Activated T-cell treated with anti-CD3 and anti-CD28 coated beads, Interleukin-2, amount 50 U/mL, for 4 hours (primary cell): ENCODE measurements at regions not wholly inside any gene's neighbourhood (a gene's known extent, or its start where the extent isn't known, plus 50 kb on each side); places are given as distances from the start of the nearest gene placed in this dataset.
A peak's percentile ranks its signal among the peaks of the same experiment; 100 is the strongest.
"Not testable (repeated sequence)": the region's sequence is repeated elsewhere in the genome, so short reads cannot be mapped to it uniquely, and the experiment has no call there.

Source experiments
- ATAC-seq, 2 donors: fragments of 200-7000 bp; cut with Tn5 transposase; one replicate each; pipeline ENCODE4 v1.10.0; 2021
- DNase-seq: peaks from one replicate; pipeline ENCODE4 v3.0.0-alpha.2; 2020
- H3K27me3 Mint-ChIP-seq: one replicate; pipeline ENCODE4 v1.8.0; 2021; ENCODE audit warnings: low read depth, mixed read lengths
- H3K36me3 Mint-ChIP-seq: one replicate; pipeline ENCODE4 v1.8.0; 2022; ENCODE audit warnings: mixed read lengths; ENCODE audit not compliant: insufficient read depth
- H3K4me1 Mint-ChIP-seq: one replicate; pipeline ENCODE4 v1.8.0; 2021; ENCODE audit warnings: low read depth, mixed read lengths
- H3K4me3 Mint-ChIP-seq: one replicate; pipeline ENCODE4 v1.8.0; 2021; ENCODE audit warnings: mild to moderate bottlenecking, moderate library complexity, mixed read lengths
- H3K9me3 Mint-ChIP-seq: one replicate; pipeline ENCODE4 v1.8.0; 2021; ENCODE audit warnings: mixed read lengths

GRCh38 chr6:5906842-5907241, 99.9 kb downstream of the NRN1 start:
- Mint-ChIP-seq H3K9me3 (no peaks in the 10 kb centered on the region), H3K4me1 (no peaks in the 10 kb centered on the region), H3K4me3 (no peak overlapping the region), H3K27me3 (no peaks in the 10 kb centered on the region), H3K36me3 (peaks cover 2% of the 10 kb centered on the region)
- no peak for ATAC-seq
- DNase-seq = no peak

GRCh38 chr6:5906340-5906670, 100.4 kb downstream of the NRN1 start:
- H3K27me3 Mint-ChIP-seq = no peaks in the 10 kb centered on the region
- ATAC-seq (no peak), DNase-seq (no peak)
- no peaks in the 10 kb centered on the region for H3K9me3 Mint-ChIP-seq
- H3K4me1 Mint-ChIP-seq = no peaks in the 10 kb centered on the region
- H3K36me3 Mint-ChIP-seq = peaks cover 2% of the 10 kb centered on the region
- H3K4me3 Mint-ChIP-seq = no peak overlapping the region

GRCh38 chr6:5905431-5906339, 101.0 kb downstream of the NRN1 start:
- no peak for DNase-seq
- no peak for ATAC-seq
- Mint-ChIP-seq H3K4me1 (no peaks in the 10 kb centered on the region), H3K36me3 (no peaks in the 10 kb centered on the region), H3K4me3 (no peak overlapping the region), H3K9me3 (no peaks in the 10 kb centered on the region), H3K27me3 (no peaks in the 10 kb centered on the region)

- Mint-ChIP-seq H3K4me1 (no peaks in the 10 kb centered on the region), H3K4me3 (no peak overlapping the region), H3K9me3 (no peaks in the 10 kb centered on the region), H3K27me3 (no peaks in the 10 kb centered on the region), H3K36me3 (no peaks in the 10 kb centered on the region)
- ATAC-seq (no peak), DNase-seq (no peak)
These were observed 102.2 kb downstream of the NRN1 start for GRCh38 chr6:5904532-5904931.

DNA sequence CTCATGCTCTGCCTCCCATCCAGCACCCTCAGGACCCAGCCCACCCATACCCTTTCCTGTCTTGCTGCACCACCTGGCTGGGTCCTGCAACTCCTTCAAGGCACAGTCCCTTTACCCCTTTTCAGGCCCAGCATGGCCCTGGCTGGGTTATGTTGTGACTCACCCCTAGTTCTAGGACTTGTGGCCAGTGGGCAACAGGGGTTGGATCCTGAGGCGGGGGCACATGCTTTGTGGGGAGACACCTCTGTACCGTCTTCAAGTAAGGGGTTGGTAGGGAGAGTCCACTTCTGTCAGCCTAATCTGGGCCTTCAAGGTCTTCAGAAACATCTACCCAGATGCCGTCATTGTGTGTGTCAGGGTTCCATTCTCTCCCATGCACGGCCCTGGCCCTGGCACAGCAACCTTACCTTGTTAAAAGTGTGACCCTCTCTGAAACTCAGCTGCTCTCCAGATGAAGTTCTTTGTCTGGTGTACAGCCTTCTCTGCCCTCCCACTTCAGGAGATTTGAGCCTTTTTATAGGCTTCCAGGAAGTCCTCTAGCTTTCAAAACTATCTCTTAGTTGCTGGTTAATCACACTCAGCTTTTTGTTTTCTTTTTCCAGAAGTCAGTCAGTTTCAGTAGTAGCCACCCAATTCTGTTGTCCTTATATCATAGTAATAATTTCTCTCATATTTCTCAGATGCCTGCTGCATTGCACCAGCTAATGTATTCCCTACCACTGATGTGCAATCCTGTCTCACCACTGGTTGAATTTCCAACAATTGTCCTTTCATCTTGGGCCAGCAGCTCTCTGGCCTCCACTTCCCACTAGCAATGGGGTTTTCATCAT, 107.3 kb downstream of the NRN1 start:
- Mint-ChIP-seq H3K27me3 (no peaks in the 10 kb centered on the region), H3K4me1 (no peaks in the 10 kb centered on the region), H3K9me3 (no peaks in the 10 kb centered on the region), H3K4me3 (no peak overlapping the region), H3K36me3 (no peaks in the 10 kb centered on the region)
- ATAC-seq (no peak), DNase-seq (no peak)

DNA sequence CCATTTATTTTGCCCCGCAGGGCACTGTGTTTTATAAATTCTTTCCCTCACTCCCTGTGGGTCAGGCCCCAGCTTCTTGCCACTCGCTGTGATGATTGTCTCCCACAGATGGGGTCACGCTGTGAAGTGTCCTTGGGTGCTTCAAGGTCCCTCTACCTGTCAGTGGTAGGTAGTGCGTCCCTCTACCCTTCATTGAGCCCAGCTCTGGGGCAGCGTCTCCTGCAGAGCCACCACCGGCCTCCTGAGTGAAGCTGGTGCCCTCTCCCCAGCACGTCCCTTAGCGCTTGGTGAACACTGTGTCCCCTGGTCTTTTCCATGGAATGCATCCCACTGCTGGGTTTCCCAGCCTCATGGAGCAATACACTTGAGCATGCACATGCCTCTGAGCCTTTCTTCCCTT, 108.2 kb downstream of the NRN1 start:
- Mint-ChIP-seq H3K4me1 (no peaks in the 10 kb centered on the region), H3K9me3 (no peaks in the 10 kb centered on the region), H3K27me3 (no peaks in the 10 kb centered on the region), H3K36me3 (no peaks in the 10 kb centered on the region), H3K4me3 (no peak overlapping the region)
- DNase-seq (no peak), ATAC-seq (no peak)

- H3K4me1 Mint-ChIP-seq = no peaks in the 10 kb centered on the region
- H3K27me3 Mint-ChIP-seq = no peaks in the 10 kb centered on the region
- no peaks in the 10 kb centered on the region for H3K36me3 Mint-ChIP-seq
- ATAC-seq = no peak
- no peaks in the 10 kb centered on the region for H3K9me3 Mint-ChIP-seq
- no peak for DNase-seq
- no peak overlapping the region for H3K4me3 Mint-ChIP-seq
These were observed 108.6 kb downstream of the NRN1 start for GRCh38 chr6:5898102-5898501.

DNA sequence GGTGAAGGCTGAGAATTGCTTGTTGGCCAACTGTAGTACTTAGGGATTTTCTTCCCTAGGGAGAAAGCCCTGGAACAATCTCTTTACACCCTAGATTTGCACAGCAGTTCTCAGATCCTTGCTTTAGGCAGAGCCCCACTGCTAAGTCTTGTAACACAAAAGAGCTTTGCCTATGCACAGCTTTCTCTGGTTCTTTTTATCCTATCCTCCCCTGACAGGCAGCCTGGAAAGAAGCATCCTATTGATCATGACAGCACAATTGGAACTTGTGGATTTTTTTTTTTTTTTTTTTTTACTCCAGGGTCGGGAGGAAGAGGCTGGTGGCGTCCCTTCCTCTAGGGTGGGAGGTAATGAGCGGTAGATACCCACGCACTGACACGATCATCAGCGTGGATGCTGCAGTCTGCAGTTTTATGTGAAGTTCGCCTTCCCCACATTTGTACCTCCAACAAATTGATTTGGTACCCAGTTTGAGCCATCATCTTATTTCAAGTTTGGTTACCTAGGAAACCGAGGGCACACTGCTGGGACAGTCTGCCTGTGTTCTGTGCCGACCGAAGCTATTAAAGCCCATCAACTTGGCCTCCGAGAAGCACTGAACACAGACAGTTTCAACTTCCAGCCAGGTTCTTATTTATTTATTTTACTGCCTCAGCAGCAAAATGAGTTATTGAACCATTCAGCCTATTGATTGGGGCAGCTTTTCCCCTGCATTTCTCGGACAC, 110.1 kb downstream of the NRN1 start:
- ATAC-seq = no peak
- peaks cover 4% of the 10 kb centered on the region for H3K27me3 Mint-ChIP-seq

DNA sequence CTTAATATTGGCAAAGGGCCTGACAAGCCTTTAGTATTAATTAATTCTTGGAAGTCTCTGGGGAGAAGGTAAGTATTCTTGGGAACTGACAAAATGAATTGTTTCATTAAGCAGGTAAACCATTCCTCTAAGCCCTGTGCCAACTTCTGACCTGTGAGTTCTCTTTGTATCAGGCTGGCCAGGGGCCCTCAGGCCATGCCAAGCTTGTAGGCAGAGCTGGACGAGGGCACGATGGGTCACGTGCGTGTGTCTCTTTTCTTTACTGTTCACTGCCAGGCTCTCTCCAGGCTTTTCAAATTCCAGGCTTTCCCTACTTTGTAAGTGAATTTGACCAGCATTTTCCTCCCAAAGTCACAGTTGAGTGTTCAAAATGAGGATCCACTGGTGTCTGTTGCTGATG, 112.4 kb downstream of the NRN1 start:
- Mint-ChIP-seq H3K9me3 (no peaks in the 10 kb centered on the region), H3K27me3 (peaks cover 4% of the 10 kb centered on the region)

More for the DNA sequence above, 110.1 kb downstream of the NRN1 start:
- Mint-ChIP-seq H3K4me3 (no peak overlapping the region), H3K36me3 (no peaks in the 10 kb centered on the region), H3K4me1 (peaks cover 9% of the 10 kb centered on the region), H3K9me3 (no peaks in the 10 kb centered on the region)
- no peak for DNase-seq

GRCh38 chr6:5893295-5893694, 113.4 kb downstream of the NRN1 start:
- Mint-ChIP-seq H3K36me3 (no peaks in the 10 kb centered on the region), H3K4me3 (no peak overlapping the region), H3K27me3 (peaks cover 4% of the 10 kb centered on the region), H3K9me3 (no peaks in the 10 kb centered on the region), H3K4me1 (peaks cover 9% of the 10 kb centered on the region)
- DNase-seq (no peak), ATAC-seq (no peak)

More for the DNA sequence above, 112.4 kb downstream of the NRN1 start:
- H3K4me1 Mint-ChIP-seq = peaks cover 9% of the 10 kb centered on the region
- H3K4me3 Mint-ChIP-seq = no peak overlapping the region
- DNase-seq = no peak
- no peak for ATAC-seq
- no peaks in the 10 kb centered on the region for H3K36me3 Mint-ChIP-seq

DNA sequence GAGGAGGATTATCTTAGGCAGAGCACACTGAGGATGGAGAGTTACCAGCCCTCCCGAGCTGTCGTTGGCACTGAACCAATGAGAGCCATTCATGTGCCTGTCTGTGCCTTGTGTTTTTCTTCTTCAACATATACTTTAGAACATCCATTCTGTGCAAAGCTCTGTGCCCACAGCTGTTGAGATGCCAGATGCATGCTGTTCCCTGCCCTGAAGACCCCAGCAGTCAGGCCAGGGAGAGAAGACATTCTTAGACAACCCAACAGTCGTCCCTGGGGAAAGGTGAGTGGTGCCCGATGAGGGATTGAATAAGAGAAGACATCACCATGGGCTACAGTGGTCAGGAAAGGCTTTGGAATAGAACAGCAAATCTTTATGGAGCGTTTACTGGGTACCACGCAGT, 114.1 kb downstream of the NRN1 start:
- H3K27me3 Mint-ChIP-seq = peaks cover 4% of the 10 kb centered on the region
- no peak for DNase-seq
- peak overlapping the region; percentile 91 for H3K4me3 Mint-ChIP-seq
- no peaks in the 10 kb centered on the region for H3K36me3 Mint-ChIP-seq
- ATAC-seq = no peak
- peaks cover 9% of the 10 kb centered on the region for H3K4me1 Mint-ChIP-seq
- H3K9me3 Mint-ChIP-seq = no peaks in the 10 kb centered on the region

DNA sequence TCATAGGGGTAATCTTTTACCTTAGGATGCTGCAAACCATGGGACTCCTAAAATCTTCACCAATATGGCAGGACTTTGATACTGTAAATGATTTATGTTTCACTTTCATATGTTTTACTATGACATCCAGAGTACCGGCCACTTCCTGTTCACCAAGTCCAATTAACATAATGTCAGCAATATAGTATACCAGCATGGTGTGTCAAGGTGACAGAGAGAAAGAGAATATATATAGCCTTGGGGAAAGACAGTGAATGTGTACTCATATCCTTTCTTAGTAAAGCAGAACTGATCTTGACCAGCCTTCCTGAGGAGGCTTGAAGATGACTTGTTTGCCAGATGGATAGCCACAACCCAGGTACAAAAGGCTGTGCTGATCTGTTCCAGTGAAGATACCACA, 127.9 kb downstream of the NRN1 start:
- no peak for DNase-seq
- H3K36me3 Mint-ChIP-seq = no peaks in the 10 kb centered on the region
- ATAC-seq = no peak
- no peaks in the 10 kb centered on the region for H3K27me3 Mint-ChIP-seq
- H3K4me3 Mint-ChIP-seq = no peak overlapping the region
- peaks cover 8% of the 10 kb centered on the region for H3K4me1 Mint-ChIP-seq
- peaks cover 8% of the 10 kb centered on the region for H3K9me3 Mint-ChIP-seq

- DNase-seq (no peak), ATAC-seq (no peak)
- Mint-ChIP-seq H3K27me3 (no peaks in the 10 kb centered on the region), H3K36me3 (peaks cover 2% of the 10 kb centered on the region), H3K4me3 (no peak overlapping the region), H3K9me3 (peaks cover 10% of the 10 kb centered on the region), H3K4me1 (peaks cover 18% of the 10 kb centered on the region)
These were observed 130.6 kb downstream of the NRN1 start for GRCh38 chr6:5876076-5876475.

DNA sequence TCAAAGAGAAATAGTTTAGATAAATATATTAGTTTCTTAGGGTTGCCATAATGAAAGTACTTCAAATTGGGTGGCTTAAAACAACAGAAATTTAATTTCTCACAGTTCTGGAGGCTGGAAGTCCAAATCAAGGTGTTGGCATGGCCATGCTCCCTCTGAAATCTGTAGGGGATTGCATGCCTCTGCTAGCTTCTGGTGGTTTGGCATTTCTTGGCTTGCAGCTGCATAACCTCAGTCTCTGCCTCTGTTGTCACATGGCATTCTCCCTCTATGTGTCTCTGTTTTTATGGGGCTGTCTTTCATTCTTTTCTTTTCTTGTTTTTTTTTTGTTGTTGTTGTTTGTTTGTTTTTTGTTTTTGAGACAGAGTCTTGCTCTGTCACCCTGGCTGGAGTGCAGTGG, 132.7 kb downstream of the NRN1 start:
- not testable (repeated sequence) for DNase-seq, ATAC-seq, H3K27me3 Mint-ChIP-seq, H3K4me3 Mint-ChIP-seq, H3K9me3 Mint-ChIP-seq, H3K36me3 Mint-ChIP-seq
- peaks cover 30% of the 10 kb centered on the region for H3K4me1 Mint-ChIP-seq
